HG02610 (cell line): ENCODE measurements at regions not wholly inside any gene's neighbourhood (a gene's known extent, or its start where the extent isn't known, plus 50 kb on each side); places are given as distances from the start of the nearest gene placed in this dataset.

Experiments
- ATAC-seq: cut with Tn5 transposase; IDR thresholded peaks from one replicate; pipeline ENCODE4 v1.9.1; 2021; ENCODE audit warnings: mild to moderate bottlenecking, moderate library complexity; ENCODE audit not compliant: unreplicated experiment

DNA sequence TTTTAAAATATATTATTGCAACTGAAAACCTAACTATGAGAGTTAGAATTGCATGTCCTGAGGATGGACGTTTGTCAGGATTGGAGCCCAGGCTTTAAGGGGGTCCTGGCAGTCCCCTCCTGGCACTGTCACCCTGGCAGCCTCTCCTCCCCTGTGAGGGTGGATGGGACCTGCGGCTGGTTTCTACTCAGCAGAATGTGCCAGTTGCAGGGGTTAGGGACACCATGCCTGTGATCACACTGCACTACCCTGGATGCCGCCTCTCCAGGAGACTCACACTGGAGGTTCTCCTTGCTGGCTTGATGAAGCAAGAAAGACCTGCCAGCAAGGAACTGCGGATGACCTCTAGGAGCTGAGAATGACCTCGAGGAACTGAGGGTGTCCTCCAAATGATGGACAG lies 356.7 kb upstream of the MYT1L start:
- no peak for ATAC-seq

DNA sequence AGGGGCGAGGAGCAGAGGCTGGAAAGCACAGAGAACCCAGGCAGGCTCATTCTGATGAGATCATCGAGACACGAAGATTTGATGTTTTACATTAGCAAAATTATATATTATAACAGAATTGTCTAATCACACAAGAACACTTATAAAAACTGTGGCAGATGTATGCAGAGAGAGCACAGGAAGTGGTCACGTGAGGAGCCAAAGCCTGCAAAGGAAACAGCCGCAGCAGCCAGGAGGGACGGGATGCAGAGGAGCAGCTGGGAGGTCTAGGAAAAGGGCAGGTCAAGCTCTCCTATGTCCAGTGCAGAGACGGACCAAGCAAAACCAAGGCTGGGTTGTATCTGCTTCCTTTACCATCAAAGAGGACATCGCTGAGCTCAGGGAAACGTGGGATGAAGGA lies 355.1 kb upstream of the MYT1L start:
- ATAC-seq, result no peak

GRCh38 chr2:2683606-2684224 lies 352.6 kb upstream of the MYT1L start:
- ATAC-seq, result no peak

- ATAC-seq, result no peak
Observed at GRCh38 chr2:2682700-2683342, 351.7 kb upstream of the MYT1L start.

- ATAC-seq, result no peak
Observed at GRCh38 chr2:2681711-2682251, 350.7 kb upstream of the MYT1L start.

DNA sequence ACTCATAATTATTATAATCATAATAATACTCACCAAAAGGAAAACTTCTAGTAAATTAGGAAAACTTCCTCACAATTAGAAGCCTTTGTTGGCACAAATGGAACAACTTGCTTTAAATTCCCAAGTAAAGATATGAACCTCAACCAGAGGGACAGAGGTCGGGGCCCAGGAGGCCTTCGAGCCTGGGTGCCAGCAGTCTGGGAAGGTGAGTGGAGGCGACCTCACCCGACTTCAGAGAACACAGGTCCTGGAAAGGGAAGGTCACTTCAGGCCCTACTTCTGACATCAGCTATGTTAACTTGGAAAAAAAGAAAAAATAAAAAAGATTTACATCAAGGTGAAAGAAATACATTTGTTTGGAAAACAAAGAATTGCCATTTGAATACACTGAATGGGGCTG lies 350.0 kb upstream of the MYT1L start:
- ATAC-seq, result no peak

DNA sequence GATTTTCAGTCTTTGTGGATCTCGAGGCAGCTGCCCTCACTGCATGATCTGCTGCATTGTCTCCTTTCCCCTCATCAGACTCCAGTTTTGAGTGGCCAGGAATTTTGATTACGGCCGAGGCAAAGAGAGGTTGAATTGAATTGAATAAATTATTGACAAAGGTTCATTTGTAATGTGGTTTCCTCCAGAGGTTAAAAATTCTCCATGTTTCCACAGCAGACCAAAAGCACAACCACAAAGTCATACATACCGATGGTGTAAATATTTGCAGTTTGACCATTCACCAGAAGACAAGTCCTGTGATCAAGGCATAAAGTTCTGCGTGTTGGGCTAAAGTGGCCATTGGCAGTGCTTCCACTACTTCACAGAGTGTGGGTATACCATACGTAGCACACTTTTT lies 343.8 kb upstream of the MYT1L start:
- no peak for ATAC-seq

DNA sequence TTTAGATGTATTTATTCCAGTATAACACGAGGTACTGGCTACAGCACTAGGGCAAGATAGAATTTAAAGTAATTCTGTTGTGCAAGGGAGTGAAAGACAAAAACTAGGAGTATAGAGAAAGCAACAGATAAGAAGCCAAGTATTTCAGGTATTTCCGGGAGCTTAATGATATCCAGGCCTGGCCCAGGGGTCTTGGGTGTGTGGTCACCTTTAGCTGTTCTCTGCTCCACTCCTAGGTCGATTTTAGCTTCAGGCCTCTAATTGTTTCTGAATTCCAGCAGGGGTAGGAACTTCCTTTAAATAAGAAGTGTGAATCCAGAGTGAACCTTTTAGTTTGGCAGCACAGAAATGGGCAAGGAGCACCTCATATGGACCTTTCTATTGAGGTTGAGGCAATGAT lies 342.3 kb upstream of the MYT1L start:
- ATAC-seq, result no peak

GRCh38 chr2:2672249-2672648 lies 341.2 kb upstream of the MYT1L start:
- no peak for ATAC-seq

- no peak for ATAC-seq
Observed at GRCh38 chr2:2671826-2672225, 340.8 kb upstream of the MYT1L start.

DNA sequence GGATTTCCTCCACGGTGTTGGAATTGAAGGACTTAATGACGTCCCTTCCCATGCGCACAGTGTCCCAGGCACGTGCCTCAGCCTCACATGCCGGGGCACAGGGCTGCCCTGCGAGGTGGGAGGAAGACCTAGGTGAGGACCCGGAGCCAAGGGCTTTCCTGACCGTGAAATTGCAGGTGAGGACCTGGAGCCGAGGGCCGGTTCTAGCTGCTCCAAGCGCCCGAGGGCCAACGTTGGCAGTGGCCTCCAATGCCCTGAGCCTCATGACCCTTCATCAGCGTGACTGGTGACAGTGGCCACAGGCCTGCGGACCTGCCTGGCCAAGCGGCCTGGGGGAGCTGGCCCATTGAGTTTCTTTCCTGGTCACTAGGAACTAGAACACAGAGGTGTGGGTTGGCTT lies 338.2 kb upstream of the MYT1L start:
- no peak for ATAC-seq

DNA sequence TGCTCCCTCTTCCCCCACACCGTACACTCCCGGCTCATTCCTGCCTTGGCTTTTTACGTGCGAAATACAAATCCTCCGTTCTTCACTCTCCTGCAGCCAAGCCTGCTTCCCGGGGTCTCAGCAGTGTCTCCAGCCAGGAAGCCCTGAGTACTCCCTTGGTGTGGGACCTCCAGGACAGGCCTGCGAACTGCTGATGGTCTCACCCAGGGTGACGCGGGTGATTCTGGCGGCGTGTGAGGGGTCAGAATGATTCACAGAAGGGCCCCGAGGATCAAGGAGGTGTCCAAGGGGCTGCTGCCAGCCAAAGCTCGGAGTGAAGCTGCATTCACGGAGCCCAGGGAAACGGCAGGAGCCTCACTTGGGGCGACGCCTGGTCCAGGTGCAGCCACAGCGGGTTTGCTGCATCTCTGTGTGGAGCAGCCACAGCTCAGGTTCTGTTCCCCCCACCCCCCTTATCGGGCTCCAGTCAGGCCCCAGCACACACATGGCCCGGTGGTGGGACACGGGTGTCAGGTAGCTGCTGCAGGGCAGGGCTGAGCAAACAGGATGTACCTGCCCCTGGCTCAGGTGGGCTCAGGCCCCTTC lies 337.7 kb upstream of the MYT1L start:
- no peak for ATAC-seq

DNA sequence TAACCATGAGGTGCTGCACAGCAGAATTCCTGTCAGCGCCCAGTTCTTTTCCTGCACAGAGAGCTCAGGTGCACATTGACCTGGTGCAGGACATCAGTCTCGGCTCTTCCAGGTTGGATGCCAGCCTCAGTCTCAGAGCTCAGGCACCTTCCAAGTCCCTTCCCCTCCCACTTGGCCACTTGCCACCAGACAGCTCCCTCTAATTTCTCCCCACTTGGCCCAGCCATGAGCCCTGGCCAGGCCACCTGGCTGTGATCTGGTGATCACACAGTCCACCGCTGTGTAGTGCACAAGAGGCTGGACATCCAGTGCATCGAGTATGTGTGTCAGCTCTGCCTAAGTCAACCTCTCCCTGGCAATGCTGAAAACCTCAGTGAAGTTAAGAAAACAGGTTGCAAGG lies 336.6 kb upstream of the MYT1L start:
- ATAC-seq, result no peak

DNA sequence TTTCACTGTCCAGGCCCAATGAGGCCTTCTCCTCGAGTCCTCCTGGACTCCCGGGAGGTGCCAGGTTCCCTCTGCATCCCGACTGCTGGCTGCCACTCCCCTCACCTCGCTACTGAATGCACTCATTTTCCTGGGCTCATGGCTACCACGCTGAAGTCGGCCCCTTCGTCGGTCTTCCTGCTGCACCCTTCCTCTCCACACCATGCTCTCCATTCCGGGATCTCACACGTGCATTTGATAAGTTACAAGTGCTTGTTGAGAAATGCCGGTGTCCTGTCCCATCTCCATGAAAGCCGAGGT lies 334.7 kb upstream of the MYT1L start:
- no peak for ATAC-seq

- no peak for ATAC-seq
Observed at GRCh38 chr2:2664989-2665833, 334.1 kb upstream of the MYT1L start.

DNA sequence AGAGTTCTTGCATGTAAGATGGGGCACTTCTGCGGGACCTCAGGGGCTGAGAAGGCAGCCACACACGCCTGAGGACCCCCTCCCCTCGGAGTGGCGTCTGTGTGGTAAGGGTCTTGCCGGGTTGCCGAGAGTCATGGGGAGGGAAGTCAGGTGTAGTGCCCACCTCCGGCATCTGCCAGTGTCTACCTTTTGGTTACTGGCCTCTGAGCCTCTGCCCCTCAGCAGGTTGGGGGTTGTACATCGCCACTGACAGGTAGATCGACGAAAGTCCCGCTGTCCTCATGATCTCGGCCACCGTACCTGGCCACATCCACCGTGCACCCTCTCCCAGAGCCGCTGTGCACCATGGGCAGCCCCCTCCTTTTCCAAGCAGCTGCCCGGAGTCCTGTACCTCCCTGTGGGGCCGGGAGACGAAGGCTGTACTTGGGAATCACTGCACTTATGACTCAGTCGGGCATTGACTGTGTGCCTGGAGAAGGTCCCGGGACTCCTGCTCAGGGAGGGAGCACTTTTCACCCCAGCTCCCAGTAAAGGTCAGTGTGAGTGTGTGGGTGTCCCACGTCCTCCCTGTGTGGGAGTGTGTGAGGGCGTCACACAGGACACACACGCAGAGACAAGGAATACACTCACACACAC lies 332.4 kb upstream of the MYT1L start:
- no peak for ATAC-seq

DNA sequence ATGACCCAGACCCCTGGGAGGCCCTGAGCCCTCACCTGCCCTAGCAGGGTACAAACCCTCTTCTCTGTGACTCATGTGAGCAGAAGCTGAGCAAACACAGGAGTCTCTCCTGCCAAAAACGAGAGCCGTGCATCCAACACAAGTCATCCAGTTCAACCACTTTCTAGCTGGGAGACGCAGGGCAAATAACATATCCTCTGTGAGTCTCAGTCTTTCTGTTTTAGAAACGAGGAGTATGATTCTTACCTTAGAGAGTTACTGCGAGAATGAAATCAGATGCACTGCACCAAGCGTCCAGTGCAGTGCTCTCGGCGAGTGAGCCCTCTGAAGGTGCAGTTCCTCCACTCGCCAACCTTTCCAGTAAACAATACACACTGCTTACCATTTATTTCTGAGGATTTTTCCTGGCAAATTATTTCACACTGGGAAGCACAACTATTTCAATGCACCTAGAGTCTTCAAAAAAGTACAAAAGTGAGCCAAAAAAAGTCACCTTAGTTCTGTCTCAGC lies 331.8 kb upstream of the MYT1L start:
- ATAC-seq, result no peak

- no peak for ATAC-seq
Observed at GRCh38 chr2:2662037-2662846, 331.2 kb upstream of the MYT1L start.

DNA sequence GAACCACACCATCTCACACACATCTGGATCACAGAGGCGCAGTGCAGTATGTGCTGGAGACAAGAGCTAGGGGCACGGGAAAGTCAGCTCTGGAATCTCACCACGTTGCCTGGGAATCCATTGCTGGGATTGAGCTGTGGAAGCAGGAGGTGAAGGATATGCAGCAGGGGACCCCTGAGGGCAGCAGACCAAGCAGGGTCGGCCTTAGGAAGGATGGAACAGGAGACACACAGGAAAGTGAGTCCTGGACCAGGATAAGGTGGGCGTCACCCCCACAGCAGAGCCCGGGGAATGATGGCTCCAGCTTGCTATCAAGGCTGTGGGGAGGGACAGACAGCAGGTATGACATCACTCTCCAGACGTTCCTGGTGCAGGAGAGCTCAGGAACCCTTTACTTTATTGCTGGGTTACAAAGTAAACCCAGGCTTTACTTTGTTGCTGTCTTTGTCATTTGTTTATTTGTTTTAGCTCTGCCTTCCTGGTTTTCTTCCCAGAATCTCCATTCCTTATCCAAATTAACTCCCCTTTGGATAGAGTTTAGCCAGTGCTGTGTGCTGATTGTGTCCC lies 329.8 kb upstream of the MYT1L start:
- ATAC-seq, result no peak
